IPS-18c (cell line): ENCODE measurements at regions not wholly inside any gene's neighbourhood (a gene's known extent, or its start where the extent isn't known, plus 50 kb on each side); places are given as distances from the start of the nearest gene placed in this dataset.

Source experiments
- H3K4me3 ChIP-seq: 2 replicates; pipeline ENCODE4 v1.7.0; 2013; ENCODE audit warnings: low read depth, mild to moderate bottlenecking, low read length, moderate library complexity; ENCODE audit not compliant: insufficient read depth
- H3K9me3 ChIP-seq: one replicate; pipeline ENCODE4 v1.6.1; 2013; ENCODE audit warnings: mild to moderate bottlenecking, low read length, moderate library complexity; ENCODE audit not compliant: control insufficient read depth, insufficient read depth

GRCh38 chr16:5478036-5478435 lies 380.4 kb upstream of the EEF2KMT start:
- Histone ChIP-seq H3K9me3 (peaks cover 4% of the 10 kb centered on the region), H3K4me3 (no peak overlapping the region)

GRCh38 chr16:5477251-5477650 lies 379.7 kb upstream of the EEF2KMT start:
- Histone ChIP-seq H3K4me3 (no peak overlapping the region), H3K9me3 (peaks cover 4% of the 10 kb centered on the region)

GRCh38 chr16:5472552-5472951 lies 375.0 kb upstream of the EEF2KMT start:
- H3K9me3 ChIP-seq, result peaks cover 6% of the 10 kb centered on the region

GRCh38 chr16:5468488-5468887 lies 370.9 kb upstream of the EEF2KMT start:
- Histone ChIP-seq H3K9me3 (peaks cover 2% of the 10 kb centered on the region), H3K4me3 (no peak overlapping the region)

More at GRCh38 chr16:5472552-5472951, 375.0 kb upstream of the EEF2KMT start:
- no peak overlapping the region for H3K4me3 ChIP-seq

- Histone ChIP-seq H3K4me3 (no peak overlapping the region), H3K9me3 (peaks cover 2% of the 10 kb centered on the region)
These were observed 370.0 kb upstream of the EEF2KMT start for GRCh38 chr16:5467552-5467951.

GRCh38 chr16:5466551-5466950 lies 369.0 kb upstream of the EEF2KMT start:
- no peak overlapping the region for H3K4me3 ChIP-seq
- peaks cover 2% of the 10 kb centered on the region for H3K9me3 ChIP-seq

GRCh38 chr16:5465714-5466113 lies 368.1 kb upstream of the EEF2KMT start:
- Histone ChIP-seq H3K9me3 (peaks cover 2% of the 10 kb centered on the region), H3K4me3 (no peak overlapping the region)

GRCh38 chr16:5463820-5464219 lies 366.2 kb upstream of the EEF2KMT start:
- no peak overlapping the region for H3K4me3 ChIP-seq
- H3K9me3 ChIP-seq, result no peaks in the 10 kb centered on the region

- H3K4me3 ChIP-seq, result no peak overlapping the region
These were observed 364.0 kb upstream of the EEF2KMT start for GRCh38 chr16:5461574-5461973.

GRCh38 chr16:5461141-5461540 lies 363.5 kb upstream of the EEF2KMT start:
- Histone ChIP-seq H3K4me3 (no peak overlapping the region), H3K9me3 (peaks cover 2% of the 10 kb centered on the region)

More at GRCh38 chr16:5461574-5461973, 364.0 kb upstream of the EEF2KMT start:
- H3K9me3 ChIP-seq, result peaks cover 2% of the 10 kb centered on the region

- Histone ChIP-seq H3K9me3 (peaks cover 2% of the 10 kb centered on the region), H3K4me3 (no peak overlapping the region)
These were observed 363.1 kb upstream of the EEF2KMT start for GRCh38 chr16:5460701-5461100.

GRCh38 chr16:5459863-5460262 lies 362.3 kb upstream of the EEF2KMT start:
- peaks cover 2% of the 10 kb centered on the region for H3K9me3 ChIP-seq
- H3K4me3 ChIP-seq, result no peak overlapping the region

GRCh38 chr16:5455110-5455509 lies 357.5 kb upstream of the EEF2KMT start:
- peaks cover 2% of the 10 kb centered on the region for H3K9me3 ChIP-seq
- H3K4me3 ChIP-seq, result no peak overlapping the region

- no peak overlapping the region for H3K4me3 ChIP-seq
- H3K9me3 ChIP-seq, result peaks cover 2% of the 10 kb centered on the region
These were observed 356.8 kb upstream of the EEF2KMT start for GRCh38 chr16:5454349-5454748.

GRCh38 chr16:5451641-5452040 lies 354.0 kb upstream of the EEF2KMT start:
- H3K4me3 ChIP-seq, result no peak overlapping the region

GRCh38 chr16:5450409-5451104 lies 353.0 kb upstream of the EEF2KMT start:
- no peak overlapping the region for H3K4me3 ChIP-seq

More at GRCh38 chr16:5451641-5452040, 354.0 kb upstream of the EEF2KMT start:
- no peaks in the 10 kb centered on the region for H3K9me3 ChIP-seq

GRCh38 chr16:5449901-5450300 lies 352.3 kb upstream of the EEF2KMT start:
- H3K9me3 ChIP-seq, result no peaks in the 10 kb centered on the region
- H3K4me3 ChIP-seq, result no peak overlapping the region

More at GRCh38 chr16:5450409-5451104, 353.0 kb upstream of the EEF2KMT start:
- H3K9me3 ChIP-seq, result no peaks in the 10 kb centered on the region

- H3K4me3 ChIP-seq, result no peak overlapping the region
- no peaks in the 10 kb centered on the region for H3K9me3 ChIP-seq
These were observed 351.2 kb upstream of the EEF2KMT start for GRCh38 chr16:5448798-5449197.

- no peak overlapping the region for H3K4me3 ChIP-seq
These were observed 350.1 kb upstream of the EEF2KMT start for GRCh38 chr16:5447734-5448133.

More at GRCh38 chr16:5447734-5448133, 350.1 kb upstream of the EEF2KMT start:
- no peaks in the 10 kb centered on the region for H3K9me3 ChIP-seq
